ENCODE measurements at regions not wholly inside any gene's neighbourhood (a gene's known extent, or its start where the extent isn't known, plus 50 kb on each side); places are given as distances from the start of the nearest gene placed in this dataset.
"Not testable (repeated sequence)": the region's sequence is repeated elsewhere in the genome, so short reads cannot be mapped to it uniquely, and the experiment has no call there.

GRCh38 chr3:177385186-177385585 lies 187.9 kb upstream of the TBL1XR1 start:
- 89 to 91% methylated on average over 2 of the region's 2 CpGs for WGBS, 2 donors
- Histone ChIP-seq H3K36me3 (no peaks in the 10 kb centered on the region), H3K4me1 (peaks cover 0 to 3% of the 10 kb centered on the region in 2 donors), H3K9me3 (no peaks in the 10 kb centered on the region), H3K4me3 (replicated peaks in 1 of 3) (no peak overlapping the region), H3K27ac (no peak overlapping the region), H3K27me3 (no peaks in the 10 kb centered on the region)
- DNase-seq: no peak
- no peak for TF ChIP-seq POLR2A (IDR thresholded peaks at IDR 0.05)
- TF ChIP-seq, protein P1, sequence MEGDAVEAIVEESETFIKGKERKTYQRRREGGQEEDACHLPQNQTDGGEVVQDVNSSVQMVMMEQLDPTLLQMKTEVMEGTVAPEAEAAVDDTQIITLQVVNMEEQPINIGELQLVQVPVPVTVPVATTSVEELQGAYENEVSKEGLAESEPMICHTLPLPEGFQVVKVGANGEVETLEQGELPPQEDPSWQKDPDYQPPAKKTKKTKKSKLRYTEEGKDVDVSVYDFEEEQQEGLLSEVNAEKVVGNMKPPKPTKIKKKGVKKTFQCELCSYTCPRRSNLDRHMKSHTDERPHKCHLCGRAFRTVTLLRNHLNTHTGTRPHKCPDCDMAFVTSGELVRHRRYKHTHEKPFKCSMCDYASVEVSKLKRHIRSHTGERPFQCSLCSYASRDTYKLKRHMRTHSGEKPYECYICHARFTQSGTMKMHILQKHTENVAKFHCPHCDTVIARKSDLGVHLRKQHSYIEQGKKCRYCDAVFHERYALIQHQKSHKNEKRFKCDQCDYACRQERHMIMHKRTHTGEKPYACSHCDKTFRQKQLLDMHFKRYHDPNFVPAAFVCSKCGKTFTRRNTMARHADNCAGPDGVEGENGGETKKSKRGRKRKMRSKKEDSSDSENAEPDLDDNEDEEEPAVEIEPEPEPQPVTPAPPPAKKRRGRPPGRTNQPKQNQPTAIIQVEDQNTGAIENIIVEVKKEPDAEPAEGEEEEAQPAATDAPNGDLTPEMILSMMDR (IDR thresholded peaks at IDR 0.05): no peak
- intact Hi-C loops (cut with DNase I): no loop called here

- H3K4me3 ChIP-seq (replicated peaks in 1 of 3): no peak overlapping the region
- peaks cover 0 to 3% of the 10 kb centered on the region in 2 donors for H3K4me1 ChIP-seq
- TF ChIP-seq POLR2A (IDR thresholded peaks at IDR 0.05): no peak
- TF ChIP-seq, protein P1 (IDR thresholded peaks at IDR 0.05): no peak
- DNase-seq: no peak
- H3K36me3 ChIP-seq: no peaks in the 10 kb centered on the region
- H3K27me3 ChIP-seq: no peaks in the 10 kb centered on the region
- no peaks in the 10 kb centered on the region for H3K9me3 ChIP-seq
- intact Hi-C loops (cut with DNase I): no loop called here
- H3K27ac ChIP-seq: no peak overlapping the region
These were observed 188.6 kb upstream of the TBL1XR1 start for GRCh38 chr3:177385831-177386301.

- Histone ChIP-seq H3K27me3 (no peaks in the 10 kb centered on the region), H3K9me3 (no peaks in the 10 kb centered on the region), H3K4me3 (replicated peaks in 1 of 3) (no peak overlapping the region), H3K27ac (no peak overlapping the region), H3K36me3 (no peaks in the 10 kb centered on the region), H3K4me1 (peaks cover 0 to 3% of the 10 kb centered on the region in 2 donors)
- intact Hi-C loops (cut with DNase I): no loop called here
- TF ChIP-seq, protein P1 (IDR thresholded peaks at IDR 0.05): no peak
- no peak for TF ChIP-seq POLR2A (IDR thresholded peaks at IDR 0.05)
- 96 to 100% methylated on average over 1 of the region's 1 CpG for WGBS, 2 donors
- DNase-seq: no peak
These were observed 190.9 kb upstream of the TBL1XR1 start for GRCh38 chr3:177388209-177388608.

- 86 to 89% methylated on average over 20 to 29 of the region's 33 CpGs for WGBS, 2 donors
- H3K9me3 ChIP-seq; H3K4me1 ChIP-seq; H3K27ac ChIP-seq; DNase-seq; H3K36me3 ChIP-seq; H3K4me3 ChIP-seq (replicated peaks in 1 of 3); H3K27me3 ChIP-seq; intact Hi-C loops (cut with DNase I): not testable (repeated sequence)
These were observed 197.1 kb upstream of the TBL1XR1 start for GRCh38 chr3:177394231-177395024.

- H3K4me1 ChIP-seq: peaks cover 0 to 3% of the 10 kb centered on the region in 2 donors
- no peak for TF ChIP-seq POLR2A (IDR thresholded peaks at IDR 0.05)
- TF ChIP-seq, protein P1 (IDR thresholded peaks at IDR 0.05): no peak
- no peak overlapping the region for H3K4me3 ChIP-seq (replicated peaks in 1 of 3)
- no peaks in the 10 kb centered on the region for H3K9me3 ChIP-seq
- no peaks in the 10 kb centered on the region for H3K36me3 ChIP-seq
- 81 to 83% methylated on average over 4 of the region's 4 CpGs for WGBS, 2 donors
- H3K27ac ChIP-seq: no peak overlapping the region
- DNase-seq: no peak
- H3K27me3 ChIP-seq: no peaks in the 10 kb centered on the region
- intact Hi-C loops (cut with DNase I): no loop called here
These were observed 199.5 kb upstream of the TBL1XR1 start for GRCh38 chr3:177396733-177397132.

Data from thyroid gland (tissue), 4 donors.